ENCODE measurements at regions not wholly inside any gene's neighbourhood (a gene's known extent, or its start where the extent isn't known, plus 50 kb on each side); places are given as distances from the start of the nearest gene placed in this dataset.

DNA sequence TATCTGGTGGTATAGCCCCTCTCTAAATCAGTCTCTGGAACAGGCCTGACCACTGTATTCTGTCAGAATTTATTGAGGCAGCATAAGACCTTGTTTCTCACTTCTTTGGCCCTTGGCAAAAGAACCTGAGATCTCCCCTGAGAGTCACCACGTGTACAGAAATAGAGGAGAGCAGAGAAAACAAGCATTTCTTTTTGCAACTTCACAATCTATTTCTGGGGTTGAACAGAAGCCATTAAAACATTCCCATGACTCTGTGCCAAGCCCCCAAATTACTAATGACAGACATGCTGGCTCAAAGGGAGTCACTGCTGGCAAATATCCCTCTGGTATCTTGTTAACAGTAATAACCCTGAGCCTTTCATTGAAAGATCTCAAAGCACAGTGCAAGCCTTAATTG lies 395.3 kb downstream of the MAFB start:
- Histone ChIP-seq H3K9me2 (replicated peaks; ENCODE audit: insufficient read depth, low read length) (no peaks in the 10 kb centered on the region), H3K27me3 (ENCODE audit: low read length) (no peaks in the 10 kb centered on the region), H3K27ac (ENCODE audit: low read depth, low read length) (no peak overlapping the region), H3F3A (ENCODE audit: insufficient read depth) (no peaks in the 10 kb centered on the region), H3K79me2 (ENCODE audit: insufficient read depth, low read length) (no peaks in the 10 kb centered on the region), H3K4me3 (ENCODE audit: insufficient read depth, low read length, poor library complexity, severe bottlenecking) (no peak overlapping the region), H3K9ac (ENCODE audit: low read length) (no peak overlapping the region), H3K36me3 (ENCODE audit: low read length) (no peaks in the 10 kb centered on the region), H2AFZ (ENCODE audit: low read depth, low read length, severe bottlenecking) (no peak overlapping the region), H3K4me2 (ENCODE audit: low read depth, low read length, poor library complexity, severe bottlenecking) (no peak overlapping the region), H3K9me3 (ENCODE audit: insufficient read depth, low read length) (no peaks in the 10 kb centered on the region), H4K20me1 (ENCODE audit: low read depth, low read length) (no peaks in the 10 kb centered on the region)
- TF ChIP-seq, protein P1, sequence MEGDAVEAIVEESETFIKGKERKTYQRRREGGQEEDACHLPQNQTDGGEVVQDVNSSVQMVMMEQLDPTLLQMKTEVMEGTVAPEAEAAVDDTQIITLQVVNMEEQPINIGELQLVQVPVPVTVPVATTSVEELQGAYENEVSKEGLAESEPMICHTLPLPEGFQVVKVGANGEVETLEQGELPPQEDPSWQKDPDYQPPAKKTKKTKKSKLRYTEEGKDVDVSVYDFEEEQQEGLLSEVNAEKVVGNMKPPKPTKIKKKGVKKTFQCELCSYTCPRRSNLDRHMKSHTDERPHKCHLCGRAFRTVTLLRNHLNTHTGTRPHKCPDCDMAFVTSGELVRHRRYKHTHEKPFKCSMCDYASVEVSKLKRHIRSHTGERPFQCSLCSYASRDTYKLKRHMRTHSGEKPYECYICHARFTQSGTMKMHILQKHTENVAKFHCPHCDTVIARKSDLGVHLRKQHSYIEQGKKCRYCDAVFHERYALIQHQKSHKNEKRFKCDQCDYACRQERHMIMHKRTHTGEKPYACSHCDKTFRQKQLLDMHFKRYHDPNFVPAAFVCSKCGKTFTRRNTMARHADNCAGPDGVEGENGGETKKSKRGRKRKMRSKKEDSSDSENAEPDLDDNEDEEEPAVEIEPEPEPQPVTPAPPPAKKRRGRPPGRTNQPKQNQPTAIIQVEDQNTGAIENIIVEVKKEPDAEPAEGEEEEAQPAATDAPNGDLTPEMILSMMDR (IDR thresholded peaks at IDR 0.05; ENCODE audit: insufficient read depth, low read length, poor library complexity, severe bottlenecking): no peak
- no peak for TF ChIP-seq EZH2phosphoT487 (conservative IDR thresholded peaks at IDR 0.05; ENCODE audit: low read length)

DNA sequence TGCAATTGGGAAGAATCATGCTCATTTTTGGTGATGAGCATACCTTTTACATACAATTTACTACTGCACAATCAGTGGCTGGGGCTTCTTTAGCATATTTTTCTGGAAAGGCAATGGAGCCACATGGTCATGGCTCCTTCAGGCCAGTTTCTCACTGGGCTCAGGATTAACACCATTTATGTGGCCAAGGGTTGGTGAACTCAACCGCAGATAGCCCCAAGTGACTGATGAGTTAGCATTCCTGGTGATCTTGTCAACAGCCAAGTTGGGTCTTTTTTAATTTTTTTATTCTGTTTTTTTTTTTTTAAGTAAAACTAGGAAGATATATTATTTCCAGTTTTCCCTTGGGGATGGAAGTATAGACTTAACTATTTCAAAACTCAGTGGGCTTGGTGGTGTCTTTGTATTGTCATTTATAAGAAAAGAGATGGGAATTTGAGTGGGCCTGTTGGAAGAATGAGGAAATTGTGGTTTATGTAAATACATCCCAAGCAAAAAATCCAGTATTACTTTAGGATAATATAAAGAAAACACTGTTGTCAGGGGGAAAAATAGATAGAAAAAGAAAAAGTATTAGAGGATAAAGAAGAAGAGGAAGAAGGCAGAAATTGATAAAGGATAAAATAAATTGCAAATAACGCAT lies 397.4 kb downstream of the MAFB start:
- Histone ChIP-seq H2AFZ (ENCODE audit: low read depth, low read length, severe bottlenecking) (no peak overlapping the region), H3K27ac (ENCODE audit: low read depth, low read length) (no peak overlapping the region), H3K4me2 (ENCODE audit: low read depth, low read length, poor library complexity, severe bottlenecking) (no peak overlapping the region), H3K9me2 (replicated peaks; ENCODE audit: insufficient read depth, low read length) (no peaks in the 10 kb centered on the region), H3K9ac (ENCODE audit: low read length) (no peak overlapping the region), H3F3A (ENCODE audit: insufficient read depth) (no peaks in the 10 kb centered on the region), H3K9me3 (ENCODE audit: insufficient read depth, low read length) (no peaks in the 10 kb centered on the region), H3K79me2 (ENCODE audit: insufficient read depth, low read length) (no peaks in the 10 kb centered on the region), H3K4me3 (ENCODE audit: insufficient read depth, low read length, poor library complexity, severe bottlenecking) (no peak overlapping the region), H4K20me1 (ENCODE audit: low read depth, low read length) (no peaks in the 10 kb centered on the region), H3K27me3 (ENCODE audit: low read length) (no peaks in the 10 kb centered on the region), H3K36me3 (ENCODE audit: low read length) (no peaks in the 10 kb centered on the region)
- TF ChIP-seq EZH2phosphoT487 (conservative IDR thresholded peaks at IDR 0.05; ENCODE audit: low read length): no peak
- TF ChIP-seq, protein P1 (IDR thresholded peaks at IDR 0.05; ENCODE audit: insufficient read depth, low read length, poor library complexity, severe bottlenecking): no peak

DNA sequence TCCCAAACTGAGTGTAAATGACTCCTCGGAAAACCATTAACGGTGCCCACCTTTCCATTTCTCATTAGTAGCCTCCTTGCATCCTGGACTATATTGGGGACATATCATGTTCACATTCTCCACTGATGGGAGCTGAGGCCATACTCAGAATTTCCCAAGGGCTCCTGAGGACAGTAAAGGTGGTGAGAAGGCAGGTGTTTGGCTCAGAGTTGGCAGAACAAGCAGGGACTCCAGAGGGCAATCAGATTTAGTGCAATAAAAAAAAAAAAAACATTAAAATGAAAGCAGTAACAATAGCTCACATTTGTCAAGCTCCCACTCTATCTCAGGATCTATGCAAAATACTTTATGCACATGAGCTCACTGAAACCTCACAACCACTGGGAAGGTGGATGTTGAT lies 401.4 kb downstream of the MAFB start:
- Histone ChIP-seq H3K79me2 (ENCODE audit: insufficient read depth, low read length) (no peaks in the 10 kb centered on the region), H3K9ac (ENCODE audit: low read length) (no peak overlapping the region), H3F3A (ENCODE audit: insufficient read depth) (no peaks in the 10 kb centered on the region), H3K4me3 (ENCODE audit: insufficient read depth, low read length, poor library complexity, severe bottlenecking) (no peak overlapping the region), H3K27me3 (ENCODE audit: low read length) (no peaks in the 10 kb centered on the region), H2AFZ (ENCODE audit: low read depth, low read length, severe bottlenecking) (no peak overlapping the region), H3K27ac (ENCODE audit: low read depth, low read length) (no peak overlapping the region), H3K9me2 (replicated peaks; ENCODE audit: insufficient read depth, low read length) (no peaks in the 10 kb centered on the region), H4K20me1 (ENCODE audit: low read depth, low read length) (no peaks in the 10 kb centered on the region), H3K36me3 (ENCODE audit: low read length) (no peaks in the 10 kb centered on the region), H3K9me3 (ENCODE audit: insufficient read depth, low read length) (no peaks in the 10 kb centered on the region), H3K4me2 (ENCODE audit: low read depth, low read length, poor library complexity, severe bottlenecking) (no peak overlapping the region)
- no peak for TF ChIP-seq EZH2phosphoT487 (conservative IDR thresholded peaks at IDR 0.05; ENCODE audit: low read length)
- TF ChIP-seq, protein P1 (IDR thresholded peaks at IDR 0.05; ENCODE audit: insufficient read depth, low read length, poor library complexity, severe bottlenecking): no peak

Data from SU-DHL-6 (cell line).